Ovary (tissue), 3 donors: ENCODE measurements at regions not wholly inside any gene's neighbourhood (a gene's known extent, or its start where the extent isn't known, plus 50 kb on each side); places are given as distances from the start of the nearest gene placed in this dataset.

ENCODE experiments used
- EP300 ChIP-seq: sonication (generic); formaldehyde crosslinking; IDR thresholded peaks from one replicate; pipeline ENCODE4 v1.6.1; 2017; ENCODE audit warnings: antibody characterized with exemption
- POLR2A ChIP-seq: fragments of 450-650 bp; IDR thresholded peaks from one replicate; pipeline ENCODE4 v1.6.1; 2017; ENCODE audit warnings: antibody characterized with exemption, mild to moderate bottlenecking, moderate library complexity
- TF ChIP-seq, protein P1 (sequence below), 3 donors: fragments of 450-650 bp in 2 of 3; fragments of 200-600 bp in 1 of 3; IDR thresholded peaks; one replicate each; pipeline versions ENCODE4 v1.5.1 to v1.8.0; 2016 to 2022; ENCODE audit warnings: antibody characterized with exemption in 3 of 3, mild to moderate bottlenecking in 1 of 3
- donor health status: DM: no; HTN: no; CAD: no.

DNA sequence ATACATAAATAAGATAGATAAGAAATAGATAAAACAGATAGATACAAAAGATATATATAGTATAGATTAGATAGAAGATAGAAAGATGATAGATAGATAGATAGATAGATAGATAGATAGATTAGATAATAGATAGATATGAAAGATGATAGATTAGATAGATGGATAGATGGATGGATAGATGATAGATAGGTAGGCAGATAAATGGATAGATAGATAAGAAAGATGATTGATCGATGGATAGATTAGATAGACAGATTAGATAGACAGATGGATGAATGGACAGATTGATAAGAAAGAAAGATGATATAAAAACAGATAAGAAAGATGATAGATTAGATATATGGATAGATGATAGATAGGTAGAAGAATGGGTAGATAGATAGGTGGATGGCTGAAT, 90.3 kb downstream of the SMIM20 start:
- TF ChIP-seq POLR2A (no peak), EP300 (no peak)
- TF ChIP-seq, protein P1, sequence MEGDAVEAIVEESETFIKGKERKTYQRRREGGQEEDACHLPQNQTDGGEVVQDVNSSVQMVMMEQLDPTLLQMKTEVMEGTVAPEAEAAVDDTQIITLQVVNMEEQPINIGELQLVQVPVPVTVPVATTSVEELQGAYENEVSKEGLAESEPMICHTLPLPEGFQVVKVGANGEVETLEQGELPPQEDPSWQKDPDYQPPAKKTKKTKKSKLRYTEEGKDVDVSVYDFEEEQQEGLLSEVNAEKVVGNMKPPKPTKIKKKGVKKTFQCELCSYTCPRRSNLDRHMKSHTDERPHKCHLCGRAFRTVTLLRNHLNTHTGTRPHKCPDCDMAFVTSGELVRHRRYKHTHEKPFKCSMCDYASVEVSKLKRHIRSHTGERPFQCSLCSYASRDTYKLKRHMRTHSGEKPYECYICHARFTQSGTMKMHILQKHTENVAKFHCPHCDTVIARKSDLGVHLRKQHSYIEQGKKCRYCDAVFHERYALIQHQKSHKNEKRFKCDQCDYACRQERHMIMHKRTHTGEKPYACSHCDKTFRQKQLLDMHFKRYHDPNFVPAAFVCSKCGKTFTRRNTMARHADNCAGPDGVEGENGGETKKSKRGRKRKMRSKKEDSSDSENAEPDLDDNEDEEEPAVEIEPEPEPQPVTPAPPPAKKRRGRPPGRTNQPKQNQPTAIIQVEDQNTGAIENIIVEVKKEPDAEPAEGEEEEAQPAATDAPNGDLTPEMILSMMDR (IDR thresholded peaks at IDR 0.05) = no peak
